OCI-LY7 (cell line): ENCODE measurements at regions not wholly inside any gene's neighbourhood (a gene's known extent, or its start where the extent isn't known, plus 50 kb on each side); places are given as distances from the start of the nearest gene placed in this dataset.

ENCODE experiments used
- BruUV-seq: library from RNA; stranded (reverse); fragments of 400-500 nt; replicated peaks from 2 replicates; lab custom pipeline; 2021; lab: Mats Ljungman, UMichigan
- CTCF ChIA-PET: fragments of 300-600 bp; sonication (Branson Sonifier 250); formaldehyde crosslinking; loops from one replicate; lab custom pipeline; 2022; ENCODE audit warnings: antibody characterized with exemption; ENCODE audit not compliant: unreplicated experiment; lab: Charles Lee
- POLR2A ChIA-PET: fragments of 300-600 bp; sonication (Branson Sonifier 250); formaldehyde crosslinking; loops from one replicate; lab custom pipeline; 2022; ENCODE audit warnings: antibody characterized with exemption; lab: Charles Lee
- DNase-seq: peaks from one replicate; pipeline ENCODE4 v3.0.0-alpha.2; 2015; ENCODE audit warnings: low spot score
- H2AFZ ChIP-seq: fragments of 200-600 bp; sonication (generic), shearing (Covaris generic); 2 replicates; pipeline ENCODE4 v1.6.1; 2014; ENCODE audit warnings: mild to moderate bottlenecking, antibody characterized with exemption, low read length, moderate library complexity
- H3K27ac ChIP-seq: fragments of 200-600 bp; sonication (generic); 2 replicates; pipeline ENCODE4 v1.5.1; 2014; ENCODE audit warnings: mixed run types, low read depth, mild to moderate bottlenecking, moderate library complexity, low read length, inconsistent platforms; ENCODE audit not compliant: poor library complexity, severe bottlenecking
- H3K36me3 ChIP-seq: fragments of 200-600 bp; sonication (generic); 2 replicates; pipeline ENCODE4 v1.6.1; 2014; ENCODE audit warnings: mild to moderate bottlenecking, antibody characterized with exemption, low read length, moderate library complexity, mixed read lengths; ENCODE audit not compliant: insufficient read depth
- H3K4me1 ChIP-seq: fragments of 200-600 bp; sonication (generic); 2 replicates; pipeline ENCODE4 v1.5.1; 2014; ENCODE audit warnings: mild to moderate bottlenecking, low read length; ENCODE audit not compliant: insufficient read depth, poor library complexity, severe bottlenecking
- H3K4me2 ChIP-seq: fragments of 200-600 bp; sonication (generic); 2 replicates; pipeline ENCODE4 v1.6.1; 2014; ENCODE audit warnings: mild to moderate bottlenecking, low read length
- H3K4me3 ChIP-seq: fragments of 200-600 bp; sonication (generic); 2 replicates; pipeline ENCODE4 v1.5.1; 2014; ENCODE audit warnings: mild to moderate bottlenecking, low read depth, low read length; ENCODE audit not compliant: poor library complexity, severe bottlenecking
- H3K79me2 ChIP-seq: fragments of 200-600 bp; sonication (generic); 2 replicates; pipeline ENCODE4 v1.6.1; 2016; ENCODE audit warnings: low read depth, mild to moderate bottlenecking, low read length, moderate library complexity, mixed read lengths; ENCODE audit not compliant: insufficient read depth
- H3K9me2 ChIP-seq: fragments of 200-600 bp; sonication (generic); 2 replicates; pipeline ENCODE4 v1.6.1; 2016; ENCODE audit warnings: mild to moderate bottlenecking, low read length, mixed read lengths; ENCODE audit not compliant: insufficient read depth
- H3K9me3 ChIP-seq: fragments of 200-600 bp; sonication (generic); 2 replicates; pipeline ENCODE4 v1.6.1; 2014; ENCODE audit warnings: mild to moderate bottlenecking, mixed run types, low read length, mixed read lengths
- H4K20me1 ChIP-seq: fragments of 200-600 bp; sonication (generic); 2 replicates; pipeline ENCODE4 v1.6.1; 2014; ENCODE audit warnings: mild to moderate bottlenecking, antibody characterized with exemption, low read length, moderate library complexity, mixed read lengths; ENCODE audit not compliant: insufficient read depth
- CTCF ChIP-seq: fragments of 200-600 bp; sonication (generic); conservative IDR thresholded peaks from 2 replicates; pipeline ENCODE4 v1.5.1; 2014; ENCODE audit warnings: mild to moderate bottlenecking, antibody characterized with exemption, low read length, moderate library complexity, mixed read lengths
- EZH2phosphoT487 ChIP-seq: fragments of 200-600 bp; sonication (generic); IDR thresholded peaks from 2 replicates; pipeline ENCODE4 v1.6.1; 2018; ENCODE audit warnings: low read depth, borderline replicate concordance, mild to moderate bottlenecking, mixed run types, antibody characterized with exemption, low read length, moderate library complexity, mixed read lengths
- intact Hi-C: fragments of 100-400 bp; cut with micrococcal nuclease; formaldehyde crosslinking; loops from one replicate; pipeline ENCODE4 v1.10.0; 2022; ENCODE audit not compliant: unreplicated experiment

GRCh38 chr2:168300460-168300859 lies 53.1 kb upstream of the STK39 start:
- CTCF ChIA-PET, result no interaction called here
- Histone ChIP-seq H3K4me1 (no peaks in the 10 kb centered on the region), H2AFZ (no peak overlapping the region), H3K4me2 (no peak overlapping the region), H3K27ac (no peak overlapping the region), H3K36me3 (no peaks in the 10 kb centered on the region), H3K9me2 (no peaks in the 10 kb centered on the region), H3K79me2 (no peaks in the 10 kb centered on the region), H3K4me3 (no peak overlapping the region), H4K20me1 (no peaks in the 10 kb centered on the region), H3K9me3 (no peaks in the 10 kb centered on the region)
- no peak for TF ChIP-seq CTCF
- no peak for TF ChIP-seq EZH2phosphoT487
- no peak for DNase-seq
- POLR2A ChIA-PET, result no interaction called here
- intact Hi-C loops, result no loop called here
- no TSS peak for BruUV-seq

- ChIA-PET CTCF (no interaction called here), POLR2A (no interaction called here)
- DNase-seq, result no peak
- no TSS peak for BruUV-seq
- H2AFZ ChIP-seq, result no peak overlapping the region
- no peaks in the 10 kb centered on the region for H3K36me3 ChIP-seq
- intact Hi-C loops, result no loop called here
- H3K4me3 ChIP-seq, result no peak overlapping the region
- H3K4me1 ChIP-seq, result no peaks in the 10 kb centered on the region
- no peaks in the 10 kb centered on the region for H3K79me2 ChIP-seq
- H3K27ac ChIP-seq, result no peak overlapping the region
- no peak overlapping the region for H3K4me2 ChIP-seq
- TF ChIP-seq EZH2phosphoT487 (no peak), CTCF (no peak)
- no peaks in the 10 kb centered on the region for H4K20me1 ChIP-seq
- H3K9me3 ChIP-seq, result no peaks in the 10 kb centered on the region
- no peaks in the 10 kb centered on the region for H3K9me2 ChIP-seq
These were observed 56.8 kb upstream of the STK39 start for GRCh38 chr2:168304024-168304681.

- Histone ChIP-seq H2AFZ (no peak overlapping the region), H3K27ac (no peak overlapping the region), H3K79me2 (no peaks in the 10 kb centered on the region), H4K20me1 (no peaks in the 10 kb centered on the region), H3K36me3 (no peaks in the 10 kb centered on the region), H3K4me3 (no peak overlapping the region), H3K9me2 (no peaks in the 10 kb centered on the region), H3K4me1 (no peaks in the 10 kb centered on the region), H3K4me2 (no peak overlapping the region), H3K9me3 (no peaks in the 10 kb centered on the region)
- TF ChIP-seq CTCF (no peak), EZH2phosphoT487 (no peak)
- no peak for DNase-seq
- BruUV-seq, result no TSS peak
- POLR2A ChIA-PET, result interaction anchor here (0.8 kb wide), 1 partner anchor 18 kb away, joined by 3 read pairs; no protein-coding TSS in a partner anchor
- intact Hi-C loops, result no loop called here
- CTCF ChIA-PET, result no interaction called here
These were observed 60.0 kb upstream of the STK39 start for GRCh38 chr2:168307379-168307778.
